SU-DHL-6 (cell line): ENCODE measurements at regions not wholly inside any gene's neighbourhood (a gene's known extent, or its start where the extent isn't known, plus 50 kb on each side); places are given as distances from the start of the nearest gene placed in this dataset.

ENCODE experiments used
- H2AFZ ChIP-seq: fragments of 200-600 bp; sonication (generic); 2 replicates; pipeline ENCODE4 v1.6.1; 2014; ENCODE audit warnings: low read depth, mild to moderate bottlenecking, moderate library complexity, mixed read lengths, antibody characterized with exemption, low read length; ENCODE audit not compliant: severe bottlenecking
- H3F3A ChIP-seq: fragments of 200-600 bp; shearing (Covaris generic); 2 replicates; pipeline ENCODE4 v1.6.0; 2016; ENCODE audit warnings: antibody characterized with exemption, mild to moderate bottlenecking; ENCODE audit not compliant: insufficient read depth
- H3K27ac ChIP-seq: fragments of 200-600 bp; sonication (generic); 2 replicates; pipeline ENCODE4 v1.5.1; 2016; ENCODE audit warnings: low read depth, mild to moderate bottlenecking, low read length, moderate library complexity, mixed read lengths
- H3K27me3 ChIP-seq: fragments of 200-600 bp; sonication (generic), shearing (Covaris generic); 2 replicates; pipeline ENCODE4 v1.6.0; 2014; ENCODE audit warnings: mild to moderate bottlenecking, low read length
- H3K36me3 ChIP-seq: fragments of 200-600 bp; sonication (generic); 2 replicates; pipeline ENCODE4 v1.6.1; 2014; ENCODE audit warnings: mild to moderate bottlenecking, low read length, mixed read lengths
- H3K4me2 ChIP-seq: fragments of 300-600, 200-600 bp; shearing (Covaris generic), sonication (generic); 2 replicates; pipeline ENCODE4 v1.6.0; 2014; ENCODE audit warnings: low read length, low read depth, mild to moderate bottlenecking; ENCODE audit not compliant: poor library complexity, severe bottlenecking
- H3K4me3 ChIP-seq: fragments of 200-600 bp; sonication (generic); 2 replicates; pipeline ENCODE4 v1.5.1; 2014; ENCODE audit warnings: antibody characterized with exemption, low read length, mild to moderate bottlenecking, mixed read lengths; ENCODE audit not compliant: insufficient read depth, poor library complexity, severe bottlenecking
- H3K79me2 ChIP-seq: fragments of 200-600 bp; sonication (generic); 2 replicates; pipeline ENCODE4 v1.6.1; 2014; ENCODE audit warnings: mild to moderate bottlenecking, low read length, moderate library complexity; ENCODE audit not compliant: insufficient read depth
- H3K9ac ChIP-seq: fragments of 200-600 bp; sonication (generic); 2 replicates; pipeline ENCODE4 v1.7.0; 2014; ENCODE audit warnings: mild to moderate bottlenecking, low read length
- H3K9me2 ChIP-seq: fragments of 200-600 bp; sonication (generic); replicated peaks from 2 replicates; pipeline ENCODE4 v1.6.1; 2014; ENCODE audit warnings: low read length; ENCODE audit not compliant: insufficient read depth
- H3K9me3 ChIP-seq: fragments of 200-600 bp; sonication (generic); 2 replicates; pipeline ENCODE4 v1.6.1; 2014; ENCODE audit warnings: low read length, mixed read lengths; ENCODE audit not compliant: insufficient read depth
- H4K20me1 ChIP-seq: fragments of 200-600 bp; sonication (generic); 2 replicates; pipeline ENCODE4 v1.6.1; 2014; ENCODE audit warnings: low read depth, mild to moderate bottlenecking, antibody characterized with exemption, low read length, moderate library complexity, mixed read lengths
- CTCF ChIP-seq: fragments of 200-600 bp; sonication (generic); IDR thresholded peaks from one replicate; pipeline ENCODE4 v1.5.1; 2017; ENCODE audit warnings: antibody characterized with exemption, mild to moderate bottlenecking, low read length, moderate library complexity; ENCODE audit not compliant: insufficient read depth, poor library complexity, severe bottlenecking
- EZH2phosphoT487 ChIP-seq: fragments of 200-600 bp; sonication (generic), shearing (Covaris generic); conservative IDR thresholded peaks from 2 replicates; pipeline ENCODE4 v1.6.1; 2018; ENCODE audit warnings: mild to moderate bottlenecking, antibody characterized with exemption, low read length, moderate library complexity, mixed read lengths

GRCh38 chr6:167453082-167453446, 128.2 kb downstream of the TTLL2 start:
- no peaks in the 10 kb centered on the region for H3K9me2 ChIP-seq
- no peak overlapping the region for H3K9ac ChIP-seq
- no peak overlapping the region for H3K4me2 ChIP-seq
- no peak overlapping the region for H3K4me3 ChIP-seq
- no peaks in the 10 kb centered on the region for H4K20me1 ChIP-seq
- no peaks in the 10 kb centered on the region for H3K27me3 ChIP-seq
- no peaks in the 10 kb centered on the region for H3K9me3 ChIP-seq
- TF ChIP-seq CTCF (no peak), EZH2phosphoT487 (no peak)
- H3K79me2 ChIP-seq: no peaks in the 10 kb centered on the region
- no peaks in the 10 kb centered on the region for H3F3A ChIP-seq
- H2AFZ ChIP-seq: no peak overlapping the region
- no peaks in the 10 kb centered on the region for H3K36me3 ChIP-seq
- no peak overlapping the region for H3K27ac ChIP-seq

GRCh38 chr6:167454003-167454402, 129.1 kb downstream of the TTLL2 start:
- TF ChIP-seq CTCF (no peak), EZH2phosphoT487 (no peak)
- H3K9me3 ChIP-seq: no peaks in the 10 kb centered on the region
- no peak overlapping the region for H2AFZ ChIP-seq
- no peak overlapping the region for H3K4me3 ChIP-seq
- no peak overlapping the region for H3K9ac ChIP-seq
- H3K27me3 ChIP-seq: no peaks in the 10 kb centered on the region
- no peaks in the 10 kb centered on the region for H3K36me3 ChIP-seq
- no peaks in the 10 kb centered on the region for H3K79me2 ChIP-seq
- no peaks in the 10 kb centered on the region for H3K9me2 ChIP-seq
- H3F3A ChIP-seq: no peaks in the 10 kb centered on the region
- no peaks in the 10 kb centered on the region for H4K20me1 ChIP-seq
- no peak overlapping the region for H3K4me2 ChIP-seq
- H3K27ac ChIP-seq: no peak overlapping the region

GRCh38 chr6:167455371-167455770, 130.5 kb downstream of the TTLL2 start:
- H3K9me3 ChIP-seq: no peaks in the 10 kb centered on the region
- H3K9me2 ChIP-seq: no peaks in the 10 kb centered on the region
- TF ChIP-seq CTCF: no peak
- TF ChIP-seq EZH2phosphoT487: no peak
- no peaks in the 10 kb centered on the region for H4K20me1 ChIP-seq
- no peak overlapping the region for H3K4me3 ChIP-seq
- no peaks in the 10 kb centered on the region for H3K36me3 ChIP-seq
- H2AFZ ChIP-seq: no peak overlapping the region
- no peaks in the 10 kb centered on the region for H3K79me2 ChIP-seq
- H3K9ac ChIP-seq: no peak overlapping the region
- H3K27ac ChIP-seq: no peak overlapping the region
- H3F3A ChIP-seq: no peaks in the 10 kb centered on the region
- H3K27me3 ChIP-seq: no peaks in the 10 kb centered on the region
- no peak overlapping the region for H3K4me2 ChIP-seq
